Activated CD4-positive, alpha-beta memory T cell treated with anti-CD3 and anti-CD28 coated beads for 36 hours (primary cell): ENCODE measurements at regions not wholly inside any gene's neighbourhood (a gene's known extent, or its start where the extent isn't known, plus 50 kb on each side); places are given as distances from the start of the nearest gene placed in this dataset.

ENCODE experiments used
- CTCF ChIA-PET: fragments of 350-600 bp; sonication (Branson Sonifier 250); formaldehyde crosslinking; loops from one replicate; lab custom pipeline; 2021; ENCODE audit warnings: antibody characterized with exemption, inconsistent platforms; lab: Charles Lee
- POLR2A ChIA-PET: fragments of 350-600 bp; sonication (Branson Sonifier 250); formaldehyde crosslinking; loops from one replicate; lab custom pipeline; 2021; ENCODE audit warnings: antibody characterized with exemption; lab: Charles Lee
- DNase-seq: peaks from one replicate; pipeline ENCODE4 v3.0.0-alpha.2; 2020
- H3K27ac Mint-ChIP-seq: one replicate; pipeline ENCODE4 v1.8.0; 2021; ENCODE audit warnings: mixed read lengths
- H3K27me3 Mint-ChIP-seq: one replicate; pipeline ENCODE4 v1.8.0; 2021; ENCODE audit warnings: mixed read lengths
- H3K36me3 Mint-ChIP-seq: one replicate; pipeline ENCODE4 v1.8.0; 2021; ENCODE audit warnings: mixed read lengths
- H3K4me1 Mint-ChIP-seq: one replicate; pipeline ENCODE4 v1.8.0; 2021; ENCODE audit warnings: low read depth, mixed read lengths
- H3K4me3 Mint-ChIP-seq: one replicate; pipeline ENCODE4 v1.8.0; 2021; ENCODE audit warnings: mild to moderate bottlenecking, mixed read lengths
- H3K9me3 Mint-ChIP-seq: one replicate; pipeline ENCODE4 v1.8.0; 2021; ENCODE audit warnings: mixed read lengths
- intact Hi-C: fragments of 100-400 bp; cut with micrococcal nuclease; formaldehyde crosslinking; loops from one replicate; pipeline ENCODE4 v1.15.1; 2023

- Mint-ChIP-seq H3K9me3 (no peaks in the 10 kb centered on the region), H3K36me3 (no peaks in the 10 kb centered on the region), H3K27ac (no peak overlapping the region), H3K27me3 (peaks cover 2% of the 10 kb centered on the region), H3K4me1 (no peaks in the 10 kb centered on the region), H3K4me3 (no peak overlapping the region)
- no peak for DNase-seq
- intact Hi-C loops: no loop called here
- ChIA-PET POLR2A (no interaction called here), CTCF (no interaction called here)
These were observed 470.1 kb upstream of the ALCAM start for GRCh38 chr3:104896624-104897023.

GRCh38 chr3:104901396-104901795, 465.3 kb upstream of the ALCAM start:
- Mint-ChIP-seq H3K27me3 (no peaks in the 10 kb centered on the region), H3K4me3 (no peak overlapping the region), H3K4me1 (no peaks in the 10 kb centered on the region), H3K36me3 (no peaks in the 10 kb centered on the region), H3K27ac (no peak overlapping the region), H3K9me3 (peaks cover 12% of the 10 kb centered on the region)
- ChIA-PET CTCF (no interaction called here), POLR2A (no interaction called here)
- intact Hi-C loops: no loop called here
- DNase-seq: no peak

- POLR2A ChIA-PET: no interaction called here
- Mint-ChIP-seq H3K4me3 (no peak overlapping the region), H3K9me3 (peaks cover 15% of the 10 kb centered on the region), H3K27ac (no peak overlapping the region), H3K27me3 (no peaks in the 10 kb centered on the region), H3K4me1 (no peaks in the 10 kb centered on the region), H3K36me3 (no peaks in the 10 kb centered on the region)
- intact Hi-C loops: no loop called here
- CTCF ChIA-PET: no interaction called here
- no peak for DNase-seq
These were observed 463.6 kb upstream of the ALCAM start for GRCh38 chr3:104903064-104903463.

GRCh38 chr3:104906001-104906639, 460.6 kb upstream of the ALCAM start:
- intact Hi-C loops: no loop called here
- no peak for DNase-seq
- Mint-ChIP-seq H3K27me3 (no peaks in the 10 kb centered on the region), H3K4me1 (no peaks in the 10 kb centered on the region), H3K4me3 (no peak overlapping the region), H3K9me3 (peaks cover 15% of the 10 kb centered on the region), H3K36me3 (no peaks in the 10 kb centered on the region), H3K27ac (no peak overlapping the region)
- CTCF ChIA-PET: no interaction called here
- POLR2A ChIA-PET: no interaction called here

- ChIA-PET POLR2A (no interaction called here), CTCF (no interaction called here)
- H3K27ac Mint-ChIP-seq: no peak overlapping the region
- no peaks in the 10 kb centered on the region for H3K27me3 Mint-ChIP-seq
- DNase-seq: no peak
- H3K36me3 Mint-ChIP-seq: no peaks in the 10 kb centered on the region
- H3K4me1 Mint-ChIP-seq: no peaks in the 10 kb centered on the region
- intact Hi-C loops: no loop called here
- peaks cover 15% of the 10 kb centered on the region for H3K9me3 Mint-ChIP-seq
- H3K4me3 Mint-ChIP-seq: no peak overlapping the region
These were observed 459.2 kb upstream of the ALCAM start for GRCh38 chr3:104907507-104907906.

GRCh38 chr3:104908761-104909160, 457.9 kb upstream of the ALCAM start:
- CTCF ChIA-PET: no interaction called here
- H3K4me3 Mint-ChIP-seq: no peak overlapping the region
- intact Hi-C loops: no loop called here
- H3K27me3 Mint-ChIP-seq: peaks cover 2% of the 10 kb centered on the region
- peaks cover 7% of the 10 kb centered on the region for H3K9me3 Mint-ChIP-seq
- H3K4me1 Mint-ChIP-seq: no peaks in the 10 kb centered on the region
- POLR2A ChIA-PET: no interaction called here
- H3K27ac Mint-ChIP-seq: no peak overlapping the region
- DNase-seq: no peak
- H3K36me3 Mint-ChIP-seq: no peaks in the 10 kb centered on the region

GRCh38 chr3:104909198-104909597, 457.5 kb upstream of the ALCAM start:
- intact Hi-C loops: no loop called here
- Mint-ChIP-seq H3K36me3 (no peaks in the 10 kb centered on the region), H3K4me1 (no peaks in the 10 kb centered on the region), H3K27me3 (peaks cover 2% of the 10 kb centered on the region), H3K27ac (no peak overlapping the region), H3K4me3 (no peak overlapping the region), H3K9me3 (peaks cover 7% of the 10 kb centered on the region)
- ChIA-PET POLR2A (no interaction called here), CTCF (no interaction called here)
- no peak for DNase-seq

GRCh38 chr3:104909721-104910120, 457.0 kb upstream of the ALCAM start:
- Mint-ChIP-seq H3K27ac (no peak overlapping the region), H3K4me3 (no peak overlapping the region), H3K27me3 (peaks cover 2% of the 10 kb centered on the region), H3K36me3 (no peaks in the 10 kb centered on the region), H3K4me1 (no peaks in the 10 kb centered on the region), H3K9me3 (peaks cover 4% of the 10 kb centered on the region)
- POLR2A ChIA-PET: no interaction called here
- CTCF ChIA-PET: no interaction called here
- no peak for DNase-seq
- intact Hi-C loops: no loop called here

- ChIA-PET POLR2A (no interaction called here), CTCF (no interaction called here)
- Mint-ChIP-seq H3K27ac (no peak overlapping the region), H3K36me3 (no peaks in the 10 kb centered on the region), H3K4me3 (no peak overlapping the region), H3K27me3 (peaks cover 2% of the 10 kb centered on the region), H3K4me1 (no peaks in the 10 kb centered on the region), H3K9me3 (peaks cover 4% of the 10 kb centered on the region)
- DNase-seq: no peak
- intact Hi-C loops: no loop called here
These were observed 455.3 kb upstream of the ALCAM start for GRCh38 chr3:104911376-104911775.

- Mint-ChIP-seq H3K27me3 (peaks cover 2% of the 10 kb centered on the region), H3K9me3 (peaks cover 10% of the 10 kb centered on the region), H3K4me1 (no peaks in the 10 kb centered on the region), H3K27ac (no peak overlapping the region), H3K4me3 (no peak overlapping the region), H3K36me3 (no peaks in the 10 kb centered on the region)
- ChIA-PET CTCF (no interaction called here), POLR2A (no interaction called here)
- no peak for DNase-seq
- intact Hi-C loops: no loop called here
These were observed 449.7 kb upstream of the ALCAM start for GRCh38 chr3:104916971-104917370.

GRCh38 chr3:104920512-104920911, 446.2 kb upstream of the ALCAM start:
- POLR2A ChIA-PET: no interaction called here

GRCh38 chr3:104933972-104934371, 432.7 kb upstream of the ALCAM start:
- Mint-ChIP-seq H3K27me3 (peaks cover 2% of the 10 kb centered on the region), H3K9me3 (peaks cover 4% of the 10 kb centered on the region), H3K27ac (no peak overlapping the region), H3K36me3 (no peaks in the 10 kb centered on the region), H3K4me1 (no peaks in the 10 kb centered on the region), H3K4me3 (no peak overlapping the region)
- ChIA-PET CTCF (no interaction called here), POLR2A (no interaction called here)
- intact Hi-C loops: no loop called here
- DNase-seq: no peak

More at GRCh38 chr3:104920512-104920911, 446.2 kb upstream of the ALCAM start:
- DNase-seq: no peak
- H3K4me1 Mint-ChIP-seq: no peaks in the 10 kb centered on the region
- no peaks in the 10 kb centered on the region for H3K27me3 Mint-ChIP-seq
- peaks cover 10% of the 10 kb centered on the region for H3K9me3 Mint-ChIP-seq
- no peaks in the 10 kb centered on the region for H3K36me3 Mint-ChIP-seq
- intact Hi-C loops: no loop called here
- CTCF ChIA-PET: no interaction called here
- no peak overlapping the region for H3K4me3 Mint-ChIP-seq
- no peak overlapping the region for H3K27ac Mint-ChIP-seq

- Mint-ChIP-seq H3K4me1 (no peaks in the 10 kb centered on the region), H3K27ac (no peak overlapping the region), H3K9me3 (no peaks in the 10 kb centered on the region), H3K27me3 (peaks cover 2% of the 10 kb centered on the region), H3K4me3 (no peak overlapping the region), H3K36me3 (no peaks in the 10 kb centered on the region)
- POLR2A ChIA-PET: no interaction called here
- intact Hi-C loops: no loop called here
- CTCF ChIA-PET: no interaction called here
- no peak for DNase-seq
These were observed 431.1 kb upstream of the ALCAM start for GRCh38 chr3:104935613-104936012.
